GM12878 (cell line): ENCODE measurements at regions not wholly inside any gene's neighbourhood (a gene's known extent, or its start where the extent isn't known, plus 50 kb on each side); places are given as distances from the start of the nearest gene placed in this dataset.

ENCODE experiments used
- ATAC-seq: fragments of 200-7000 bp; cut with Tn5 transposase; 3 replicates; pipeline ENCODE4 v1.9.1; 2020; ENCODE audit warnings: mild to moderate bottlenecking, moderate library complexity
- BruUV-seq: library from RNA; stranded (reverse); fragments of 400-500 nt; replicated peaks from 2 replicates; lab custom pipeline; 2021; lab: Mats Ljungman, UMichigan
- CTCF ChIA-PET: fragments of 300-600 bp; sonication (Branson Sonifier 250); formaldehyde crosslinking; extraction: SDS; loops from one replicate; lab custom pipeline; 2021; ENCODE audit warnings: inconsistent platforms; lab: Yijun Ruan, JAX
- POLR2A ChIA-PET: fragments of 350-600 bp; formaldehyde crosslinking; extraction: SDS; loops from one replicate; lab custom pipeline; 2021; ENCODE audit warnings: inconsistent platforms; lab: Charles Lee
- RAD21 ChIA-PET: fragments of 300-600 bp; sonication (Branson Sonifier 250); formaldehyde crosslinking; loops from one replicate; lab custom pipeline; 2023; ENCODE audit warnings: antibody characterized with exemption; ENCODE audit not compliant: unreplicated experiment; lab: Charles Lee
- SMC1A ChIA-PET: fragments of 300-600 bp; sonication (Branson Sonifier 250); formaldehyde crosslinking; loops from one replicate; lab custom pipeline; 2023; ENCODE audit not compliant: unreplicated experiment, uncharacterized antibody; lab: Charles Lee
- DNase-seq: peaks from one replicate; pipeline ENCODE4 v3.0.0-alpha.2; 2011; ENCODE audit warnings: low read depth, low spot score
- FAIRE-seq: peaks from 3 replicates; lab custom pipeline; 2011; peaks lifted over from hg19 to GRCh38; lab: Jason Lieb, UNC
- H2AFZ ChIP-seq: 2 replicates; pipeline ENCODE4 v1.6.0; 2011; ENCODE audit warnings: low read depth, low read length, control low read depth; ENCODE audit not compliant: control insufficient read depth
- H3K27ac ChIP-seq: 2 replicates; pipeline ENCODE4 v1.5.1; 2011; ENCODE audit warnings: control low read depth; ENCODE audit not compliant: control insufficient read depth, insufficient read depth
- H3K27me3 ChIP-seq, 2 experiments: replicated peaks in 1 of 2; 2 replicates each; pipeline versions ENCODE4 v1.6.0 to v1.6.1; 2011; ENCODE audit warnings: low read length in 1 of 2; ENCODE audit not compliant: control insufficient read depth in 2 of 2, insufficient read depth in 2 of 2
- H3K36me3 ChIP-seq, 2 experiments: 2 replicates each; pipeline ENCODE4 v1.5.1; 2011; ENCODE audit warnings: low read length in 1 of 2; ENCODE audit not compliant: control insufficient read depth in 2 of 2, insufficient read depth in 2 of 2
- H3K4me1 ChIP-seq: 2 replicates; pipeline ENCODE4 v1.6.1; 2011; ENCODE audit warnings: mild to moderate bottlenecking, low read length, moderate library complexity, mixed read lengths; ENCODE audit not compliant: control insufficient read depth, insufficient read depth
- H3K4me2 ChIP-seq: 2 replicates; pipeline ENCODE4 v1.6.0; 2011; ENCODE audit warnings: control low read depth; ENCODE audit not compliant: control insufficient read depth, insufficient read depth
- H3K4me3 ChIP-seq: fragments of 200-600 bp; sonication (generic); 2 replicates; pipeline ENCODE4 v1.5.1; 2016
- H3K79me2 ChIP-seq: 2 replicates; pipeline ENCODE4 v1.6.0; 2011; ENCODE audit warnings: low read length; ENCODE audit not compliant: control insufficient read depth, insufficient read depth
- H3K9ac ChIP-seq: 2 replicates; pipeline ENCODE4 v1.8.0; 2011; ENCODE audit warnings: low read length, control low read depth, mixed read lengths; ENCODE audit not compliant: control insufficient read depth, insufficient read depth
- H3K9me3 ChIP-seq: replicated peaks from 3 replicates; pipeline ENCODE4 v1.5.1; 2011; ENCODE audit warnings: mild to moderate bottlenecking, low read length; ENCODE audit not compliant: control insufficient read depth, insufficient read depth
- H4K20me1 ChIP-seq: 2 replicates; pipeline ENCODE4 v1.6.0; 2011; ENCODE audit not compliant: control insufficient read depth, insufficient read depth
- BACH1 ChIP-seq: fragments of 450-650 bp; IDR thresholded peaks from 2 replicates; pipeline ENCODE4 v1.6.1; 2017; ENCODE audit warnings: mild to moderate bottlenecking, borderline replicate concordance
- BHLHE40 ChIP-seq, 2 experiments: fragments of 450-650 bp in 1 of 2; IDR thresholded peaks; 2 replicates each; pipeline ENCODE4 v1.6.1; 2011 to 2017; ENCODE audit warnings: low read depth in 2 of 2, borderline replicate concordance in 1 of 2, improper control_type of control experiment in 1 of 2, low read length in 1 of 2, mild to moderate bottlenecking in 1 of 2
- CBFB ChIP-seq: IDR thresholded peaks from 2 replicates; pipeline ENCODE4 v1.6.1; 2016; ENCODE audit warnings: antibody characterized with exemption, low read depth
- CHD4 ChIP-seq: fragments of 200-600 bp; sonication (generic); IDR thresholded peaks from 2 replicates; pipeline ENCODE4 v1.6.1; 2016; ENCODE audit warnings: mild to moderate bottlenecking
- EP300 ChIP-seq, 2 experiments: fragments of 150-350 bp in 1 of 2; IDR thresholded peaks; 2 replicates each; pipeline ENCODE4 v1.6.1; 2011 to 2012; ENCODE audit warnings: low read depth in 2 of 2, low read length in 2 of 2, borderline replicate concordance in 1 of 2, improper control_type of control experiment in 1 of 2, inconsistent platforms in 1 of 2; ENCODE audit not compliant: control insufficient read depth in 1 of 2
- HDAC2 ChIP-seq: fragments of 200-600 bp; sonication (generic); IDR thresholded peaks from 2 replicates; pipeline ENCODE4 v1.6.1; 2017
- IKZF2 ChIP-seq, 2 experiments: fragments of 450-650 bp; IDR thresholded peaks; 2 replicates each; pipeline ENCODE4 v1.6.1; 2017; ENCODE audit warnings: mild to moderate bottlenecking in 2 of 2, moderate library complexity in 2 of 2
- IRF4 ChIP-seq: IDR thresholded peaks from 2 replicates; pipeline ENCODE4 v1.6.1; 2011; ENCODE audit warnings: low read depth, low read length
- JUNB ChIP-seq: IDR thresholded peaks from 2 replicates; pipeline ENCODE4 v1.6.1; 2016; ENCODE audit warnings: antibody characterized with exemption, mild to moderate bottlenecking
- JUND ChIP-seq: IDR thresholded peaks from 2 replicates; pipeline ENCODE4 v1.6.1; 2012; ENCODE audit warnings: low read depth, mild to moderate bottlenecking, low read length, improper control_type of control experiment, moderate library complexity
- MEF2B ChIP-seq: fragments of 450-650 bp; IDR thresholded peaks from 2 replicates; pipeline ENCODE4 v1.6.1; 2018; ENCODE audit warnings: mild to moderate bottlenecking, moderate library complexity; ENCODE audit not compliant: partially characterized antibody, poor library complexity, severe bottlenecking
- PAX5 ChIP-seq: IDR thresholded peaks from 2 replicates; pipeline ENCODE4 v1.6.1; 2011; ENCODE audit warnings: low read depth, low read length, borderline replicate concordance
- PBX3 ChIP-seq: IDR thresholded peaks from 2 replicates; pipeline ENCODE4 v1.6.1; 2011; ENCODE audit warnings: mild to moderate bottlenecking, low read depth, low read length, moderate library complexity; ENCODE audit not compliant: insufficient replicate concordance
- POU2F2 ChIP-seq: IDR thresholded peaks from 3 replicates; pipeline ENCODE4 v1.6.1; 2011; ENCODE audit warnings: low read depth, mild to moderate bottlenecking, low read length, borderline replicate concordance
- RB1 ChIP-seq: fragments of 450-650 bp; formaldehyde crosslinking; IDR thresholded peaks from 2 replicates; pipeline ENCODE4 v1.6.1; 2017; ENCODE audit warnings: mild to moderate bottlenecking, borderline replicate concordance
- TCF12 ChIP-seq: IDR thresholded peaks from 2 replicates; pipeline ENCODE4 v1.6.1; 2011; ENCODE audit warnings: low read depth, mild to moderate bottlenecking, low read length
- ZNF24 ChIP-seq: fragments of 450-650 bp; IDR thresholded peaks from 2 replicates; pipeline ENCODE4 v1.6.1; 2017; ENCODE audit warnings: antibody characterized with exemption, mild to moderate bottlenecking
- WGBS: methylation state at CpG from one replicate; pipeline ENCODE4 v1.1.6; 2016; ENCODE audit warnings: low lambda C conversion rate; ENCODE audit not compliant: insufficient replicate concordance, insufficient coverage; ENCODE audit errors: missing lambda C conversion rate; 5-methylcytosine and 5-hydroxymethylcytosine counted together
- in situ Hi-C: fragments of 300-500 bp; cut with MboI; formaldehyde crosslinking; loops from 9 replicates; pipeline ENCODE4 v1.14.3; 2018; ENCODE audit warnings: mixed read lengths
- intact Hi-C: fragments of 100-400 bp; cut with micrococcal nuclease; formaldehyde crosslinking; loops from one replicate; pipeline ENCODE4 v1.14.2; 2022; ENCODE audit not compliant: unreplicated experiment

GRCh38 chr9:87256973-87257372 lies 240.7 kb upstream of the DAPK1 start:
- Histone ChIP-seq H3K4me3 (no peak overlapping the region), H3K36me3 (no peaks in the 10 kb centered on the region), H3K9me3 (no peaks in the 10 kb centered on the region), H3K27me3 (peaks cover 0 to 3% of the 10 kb centered on the region in 2 experiments; a peak in 3 of 4 replicates), H2AFZ (no peak overlapping the region), H4K20me1 (no peaks in the 10 kb centered on the region), H3K9ac (no peak overlapping the region), H3K4me1 (no peaks in the 10 kb centered on the region), H3K4me2 (no peak overlapping the region), H3K27ac (no peak overlapping the region), H3K79me2 (no peaks in the 10 kb centered on the region)
- intact Hi-C loops, result no loop called here
- SMC1A ChIA-PET, result no interaction called here
- in situ Hi-C loops, result no loop called here
- no TSS peak for BruUV-seq
- TF ChIP-seq MEF2B (no peak), ZNF24 (peak; percentile 62)
- FAIRE-seq (no peak), DNase-seq (no peak), ATAC-seq (no peak)
- CTCF ChIA-PET, result no interaction called here
- POLR2A ChIA-PET, result no interaction called here
- RAD21 ChIA-PET, result no interaction called here

GRCh38 chr9:87259543-87260518 lies 237.8 kb upstream of the DAPK1 start:
- H3K4me2 ChIP-seq, result no peak overlapping the region
- H4K20me1 ChIP-seq, result no peaks in the 10 kb centered on the region
- ATAC-seq (peak; percentile 78), DNase-seq (peak; percentile 28), FAIRE-seq (no peak)
- ChIA-PET POLR2A (no interaction called here), CTCF (no interaction called here), RAD21 (no interaction called here), SMC1A (interaction anchor here (0.6 kb wide), 1 partner anchor 109 kb away, joined by 4 read pairs; no protein-coding TSS in a partner anchor)
- no TSS peak for BruUV-seq
- no peaks in the 10 kb centered on the region for H3K9me3 ChIP-seq
- H3K4me3 ChIP-seq, result no peak overlapping the region
- peaks cover 0 to 3% of the 10 kb centered on the region in 2 experiments; a peak in 3 of 4 replicates for H3K27me3 ChIP-seq
- H3K36me3 ChIP-seq, result no peaks in the 10 kb centered on the region
- no peaks in the 10 kb centered on the region for H3K4me1 ChIP-seq
- H3K27ac ChIP-seq, result no peak overlapping the region
- no peak overlapping the region for H3K9ac ChIP-seq
- 48% methylated on average over 20 of the region's 20 CpGs for WGBS
- in situ Hi-C loops, result no loop called here
- H2AFZ ChIP-seq, result no peak overlapping the region
- H3K79me2 ChIP-seq, result no peaks in the 10 kb centered on the region
- intact Hi-C loops, result no loop called here
- TF ChIP-seq IKZF2 (IDR thresholded peaks at IDR 0.05) (peak; percentile 37 to 42; a peak in 2 of 4 replicates), PBX3 (peak; percentile 41), EP300 (IDR thresholded peaks at IDR 0.05; ENCODE audit: borderline replicate concordance in 1 of 2, control insufficient read depth in 1 of 2, low read depth in 2 of 2, low read length in 2 of 2) (0 out of 4 replicates have a peak, but pooled peaks have one; percentile 22 to 23), RB1 (no peak), HDAC2 (no peak), CBFB (no peak), POU2F2 (0 out of 3 replicates have a peak, but pooled peaks have one; percentile 25), JUNB (peak; percentile 80), BHLHE40 (IDR thresholded peaks at IDR 0.05; ENCODE audit: borderline replicate concordance in 1 of 2, low read depth in 2 of 2, low read length in 1 of 2) (peak; percentile 12 to 25; a peak in 1 of 4 replicates), JUND (peak; percentile 81; the same call in 1 of the 2 replicates), TCF12 (0 out of 2 replicates have a peak, but pooled peaks have one; percentile 23), CHD4 (no peak), IRF4 (peak; percentile 94), BACH1 (no peak), PAX5 (0 out of 2 replicates have a peak, but pooled peaks have one; percentile 19)
